Superior temporal gyrus (tissue), 1 donor: ENCODE measurements at regions not wholly inside any gene's neighbourhood (a gene's known extent, or its start where the extent isn't known, plus 50 kb on each side); places are given as distances from the start of the nearest gene placed in this dataset.
"Not testable (repeated sequence)": the region's sequence is repeated elsewhere in the genome, so short reads cannot be mapped to it uniquely, and the experiment has no call there.

Experiments
- DNase-seq: peaks from one replicate; pipeline ENCODE4 v3.0.0-alpha.2; 2016; ENCODE audit errors: extremely low spot score

DNA sequence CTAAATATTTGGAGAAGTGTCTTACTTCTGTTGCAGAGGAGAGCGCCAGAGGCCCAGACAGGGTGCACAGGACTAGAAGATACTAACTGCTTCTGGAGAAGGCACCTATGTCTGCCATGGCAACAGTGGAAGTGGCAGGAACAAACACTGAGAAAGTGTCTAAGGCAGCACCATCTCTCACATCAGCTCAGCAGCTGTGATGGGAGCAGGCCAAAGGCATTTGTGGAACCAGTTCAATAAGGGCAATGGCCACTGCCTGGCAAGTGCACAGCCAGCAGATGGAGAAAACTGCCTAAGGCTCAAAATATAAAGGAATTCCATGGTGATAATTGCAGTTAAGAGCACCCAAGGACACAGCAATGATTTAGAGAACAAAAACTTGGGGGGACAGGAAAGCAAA is 563.0 kb upstream of the CCDC54 start:
- DNase-seq = peak; percentile 72

DNA sequence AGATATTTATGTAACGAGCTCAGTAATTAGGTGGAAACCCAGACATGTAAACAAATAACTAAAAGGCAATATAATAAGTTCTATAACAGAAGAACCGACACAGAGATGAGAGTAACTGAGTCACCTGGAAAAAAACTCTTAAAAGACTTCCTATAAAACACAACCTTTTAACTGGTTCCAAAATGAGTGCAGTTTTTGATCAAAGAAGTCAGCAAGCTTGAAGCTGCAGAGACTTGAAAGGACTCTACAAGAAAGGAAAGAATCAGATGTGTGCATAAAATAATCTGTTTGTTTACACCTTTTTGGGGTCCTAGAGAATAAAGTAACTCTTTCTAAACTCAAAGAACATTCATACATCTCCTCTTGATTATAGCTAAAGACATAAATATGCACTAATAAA is 560.4 kb upstream of the CCDC54 start:
- no peak for DNase-seq

DNA sequence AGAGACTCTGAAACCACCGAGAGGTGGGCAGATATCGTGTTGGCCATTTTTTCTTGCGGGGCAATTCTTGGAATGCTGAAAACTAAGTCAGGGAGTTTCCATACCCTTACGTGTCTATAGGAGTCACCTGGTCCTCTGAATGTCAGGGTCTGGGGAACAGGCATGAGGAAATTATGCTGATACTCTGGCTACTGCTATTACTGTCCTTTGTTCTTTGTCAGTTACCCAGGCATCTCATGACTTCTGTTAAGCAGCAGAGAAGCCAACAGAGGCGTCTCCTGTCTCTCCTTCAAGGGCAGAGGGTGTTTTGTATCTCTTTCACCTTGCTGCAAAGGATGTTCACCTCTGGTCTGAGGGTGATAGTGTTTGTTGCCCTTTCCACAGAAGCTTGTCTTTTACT is 559.5 kb upstream of the CCDC54 start:
- no peak for DNase-seq

DNA sequence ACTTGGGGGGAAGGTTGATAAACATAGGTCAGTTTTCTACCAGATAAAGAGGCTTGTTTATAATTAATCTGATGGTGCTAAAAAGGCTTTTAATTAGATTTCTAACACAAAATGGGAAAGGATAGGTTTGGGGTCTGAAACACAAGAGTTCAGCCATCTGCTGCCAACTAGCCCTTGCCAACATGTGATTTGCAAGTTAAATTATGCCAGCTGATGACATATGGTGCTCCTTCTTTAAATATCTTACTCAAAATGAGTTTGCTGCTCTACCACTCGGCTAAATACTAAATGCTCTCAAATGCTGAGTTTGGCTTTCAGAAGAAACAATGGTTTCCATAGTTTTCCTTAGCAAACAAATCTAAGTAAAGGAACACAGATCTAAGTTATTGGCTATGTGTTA is 557.8 kb upstream of the CCDC54 start:
- DNase-seq = peak; percentile 61

DNA sequence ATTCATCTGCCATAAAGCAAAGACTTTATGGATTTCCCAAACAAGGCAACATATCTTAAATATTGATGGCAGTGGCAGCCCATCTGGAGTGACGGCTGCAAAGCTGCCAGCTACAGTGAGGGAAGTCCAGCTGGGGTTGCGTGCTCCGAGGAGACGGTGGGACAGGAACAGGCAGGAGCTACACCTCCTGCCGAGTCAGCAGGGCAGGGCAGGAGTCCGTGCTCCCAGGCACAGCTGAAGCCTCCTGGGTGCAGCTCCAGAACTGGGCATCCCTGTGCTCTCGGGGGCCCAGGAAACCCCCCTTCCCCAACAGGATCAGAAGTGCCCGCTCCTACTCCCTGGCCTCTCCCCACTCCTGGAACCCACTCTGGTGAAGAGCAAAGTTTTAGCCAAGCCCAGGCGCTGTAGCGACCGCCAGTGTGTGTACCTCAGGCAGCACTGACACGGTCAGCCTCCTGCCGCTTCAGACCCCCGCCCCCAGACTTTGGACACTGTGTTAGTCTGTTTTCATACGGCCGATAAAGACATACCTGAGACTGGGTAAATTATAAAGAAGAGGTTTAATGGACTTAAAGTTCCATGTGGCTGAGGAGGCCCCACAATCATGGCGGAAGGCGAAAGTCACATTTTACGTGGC is 556.4 kb upstream of the CCDC54 start:
- DNase-seq = no peak

DNA sequence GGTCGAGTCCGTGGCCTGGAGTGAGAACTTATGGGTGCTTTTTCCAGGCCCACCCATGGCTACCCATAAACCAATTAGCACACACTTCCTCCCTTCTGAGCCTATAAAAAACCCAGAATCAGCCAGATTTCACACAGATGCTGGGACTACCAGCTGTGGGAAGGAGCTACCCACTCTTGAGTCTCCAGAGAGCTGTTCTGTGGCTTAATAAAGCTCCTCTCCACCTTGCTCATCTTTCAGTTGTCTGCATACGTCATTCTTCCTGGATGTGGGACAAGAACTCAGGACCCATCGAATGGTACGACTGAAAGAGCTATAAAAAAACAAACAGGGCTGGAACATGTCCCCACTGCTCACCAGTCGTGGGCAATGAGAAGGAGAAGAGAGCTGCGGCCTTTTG is 555.4 kb upstream of the CCDC54 start:
- no peak for DNase-seq

DNA sequence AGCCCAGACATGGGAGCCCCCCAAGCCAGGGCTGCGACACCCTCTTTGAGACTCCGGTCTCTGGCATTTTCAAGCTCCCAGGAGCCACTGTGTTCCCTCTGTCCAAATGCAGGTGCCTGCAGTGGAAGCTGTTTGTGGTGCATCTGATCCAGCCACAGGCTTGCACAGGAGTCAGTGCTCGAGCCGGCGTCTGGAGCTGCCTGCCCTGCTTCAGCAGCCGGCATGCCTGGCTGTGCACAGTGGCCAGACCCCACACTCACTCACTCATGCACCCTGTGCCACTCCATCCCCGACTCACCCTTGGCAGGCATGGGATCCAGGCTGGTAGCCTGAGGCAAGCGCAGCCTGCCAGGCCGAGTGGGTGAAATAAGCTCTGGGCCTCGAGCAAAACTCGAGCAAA is 555.0 kb upstream of the CCDC54 start:
- no peak for DNase-seq

DNA sequence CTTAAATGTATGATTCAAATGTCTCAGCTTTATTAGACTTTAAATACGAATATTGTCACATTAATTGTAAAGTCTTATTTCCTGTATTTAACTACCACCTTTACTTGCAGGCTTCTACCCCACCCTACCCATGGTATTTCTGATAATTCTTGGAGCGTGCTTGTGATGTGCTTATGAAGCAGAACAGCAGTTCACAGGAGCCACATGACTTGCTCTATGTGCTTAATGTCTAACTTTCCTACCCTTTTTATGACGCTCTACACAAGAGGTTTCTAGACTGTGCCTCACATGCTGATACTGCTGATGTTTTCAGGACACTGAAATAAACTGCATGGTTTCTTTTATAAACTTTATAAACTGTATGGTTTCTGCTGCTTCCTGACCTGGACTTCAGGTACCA is 553.5 kb upstream of the CCDC54 start:
- DNase-seq = no peak

DNA sequence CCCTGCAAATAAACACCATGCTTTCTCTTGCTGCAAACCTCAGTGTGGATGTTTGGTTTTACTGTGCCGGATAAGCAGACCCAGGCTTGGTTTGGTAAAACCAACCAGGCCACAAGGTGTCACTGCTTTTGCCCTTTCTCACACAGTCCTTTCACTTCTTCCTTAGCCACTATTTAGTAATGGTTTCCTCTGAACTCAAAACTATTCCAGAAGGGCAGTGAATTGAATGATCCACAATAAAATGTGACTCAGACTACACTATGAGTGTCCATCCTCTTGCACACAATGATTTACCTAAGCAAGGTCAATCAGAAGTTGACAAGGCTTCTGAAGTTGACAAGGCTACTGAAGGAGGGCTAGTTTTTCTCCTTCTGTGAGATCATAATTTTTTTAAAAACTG is 552.4 kb upstream of the CCDC54 start:
- no peak for DNase-seq

DNA sequence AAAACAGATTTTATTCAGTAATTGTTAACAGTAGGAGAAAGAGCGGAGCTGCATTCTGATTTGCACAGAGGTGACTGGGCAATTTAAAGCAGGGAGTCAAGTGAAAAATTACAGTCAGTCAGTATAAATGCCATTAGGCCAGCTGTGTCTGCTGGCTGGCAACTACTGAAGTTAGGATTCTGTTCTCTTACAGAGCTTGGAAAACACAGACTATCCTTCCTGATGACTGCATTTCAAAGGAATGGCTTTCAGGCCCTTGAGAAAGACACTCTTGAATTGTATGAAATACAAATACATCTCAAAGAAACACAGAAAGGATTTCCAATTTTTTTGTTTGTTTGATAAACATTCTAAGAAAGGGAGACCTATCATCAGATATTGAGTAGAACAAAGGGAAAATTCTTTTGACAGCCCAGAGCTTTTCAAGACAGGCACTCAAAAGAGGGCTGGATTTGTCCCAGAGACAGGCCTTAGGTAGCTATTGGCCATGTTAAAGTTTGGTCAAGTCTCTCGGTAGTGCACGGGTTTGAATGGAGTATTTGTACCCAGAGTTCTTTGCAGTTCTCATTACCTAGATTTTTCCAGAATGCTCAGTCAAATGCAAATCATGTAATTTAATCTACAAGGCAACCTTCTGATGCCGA is 551.2 kb upstream of the CCDC54 start:
- DNase-seq = no peak

DNA sequence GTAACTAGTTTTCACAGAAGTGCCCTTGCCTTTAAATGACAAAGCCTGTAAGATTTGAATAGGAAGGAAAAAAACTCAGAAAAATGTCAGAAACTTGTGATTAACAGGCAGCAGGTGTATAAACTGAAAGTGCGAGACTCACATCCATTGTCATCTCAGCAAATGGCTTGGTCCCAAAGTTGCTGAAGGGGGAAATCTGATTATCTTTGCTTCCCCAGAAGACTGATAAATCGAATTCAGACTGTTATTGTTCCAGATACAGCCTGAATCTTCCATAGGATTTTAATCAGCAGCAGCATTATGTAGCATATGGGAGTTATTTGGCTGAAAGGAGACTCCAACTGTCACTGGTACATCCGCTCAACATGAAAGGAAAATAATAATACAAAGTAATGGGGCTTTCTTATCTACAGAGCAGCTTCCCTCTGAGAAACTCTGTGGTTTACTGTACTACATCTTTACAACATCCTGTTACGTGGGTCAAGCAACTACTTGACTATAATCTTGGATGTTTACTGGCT is 550.4 kb upstream of the CCDC54 start:
- DNase-seq = no peak

DNA sequence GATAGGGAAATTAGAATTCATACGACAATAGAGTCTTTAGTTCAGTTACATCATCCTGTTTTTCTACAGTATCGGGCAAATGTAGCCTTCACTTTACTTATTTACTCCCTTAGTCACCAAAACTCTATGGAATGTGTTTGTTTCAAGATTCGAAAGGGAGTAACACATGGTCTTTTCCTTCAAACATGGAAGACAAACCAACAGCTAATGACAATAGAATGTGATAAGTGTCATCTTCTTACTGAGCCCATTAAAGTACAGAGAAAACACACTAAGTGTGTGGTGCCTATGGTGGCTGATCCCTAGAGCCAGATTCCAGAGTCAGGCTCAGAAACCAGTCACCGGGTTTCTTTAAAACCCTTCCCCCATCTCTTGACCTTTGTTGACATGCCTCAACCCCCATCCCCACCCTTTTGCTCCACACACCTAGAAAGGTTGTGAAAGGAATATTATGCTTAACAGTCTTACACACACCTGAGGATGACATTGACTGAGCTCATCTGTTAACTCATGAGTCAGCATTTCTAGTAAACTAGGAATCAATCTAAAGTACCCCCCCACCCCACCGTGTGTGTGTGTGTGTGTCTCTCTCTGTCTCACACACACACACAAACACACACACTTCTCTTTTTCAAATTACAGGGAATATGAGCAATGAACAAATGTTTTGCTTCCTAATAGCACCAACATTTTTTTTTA is 549.6 kb upstream of the CCDC54 start:
- no peak for DNase-seq

DNA sequence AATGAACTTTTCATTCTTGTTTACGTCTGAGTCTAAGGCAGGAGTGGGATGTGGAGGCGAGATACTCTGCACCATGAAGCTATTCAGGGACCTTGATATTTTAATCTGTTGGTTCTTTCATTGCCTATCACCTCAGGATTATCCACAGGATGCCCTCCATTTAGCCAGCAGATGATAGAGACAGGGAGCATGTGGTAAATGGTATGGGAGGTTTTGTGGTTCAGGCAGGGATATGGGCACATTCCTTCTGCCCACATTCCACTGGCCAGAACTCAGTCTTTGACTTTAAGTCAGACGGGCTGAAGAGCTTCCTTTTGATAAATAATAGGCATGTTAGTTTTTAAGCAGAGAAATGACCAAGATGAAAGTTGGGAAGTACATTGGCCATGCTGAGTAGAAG is 548.0 kb upstream of the CCDC54 start:
- no peak for DNase-seq

DNA sequence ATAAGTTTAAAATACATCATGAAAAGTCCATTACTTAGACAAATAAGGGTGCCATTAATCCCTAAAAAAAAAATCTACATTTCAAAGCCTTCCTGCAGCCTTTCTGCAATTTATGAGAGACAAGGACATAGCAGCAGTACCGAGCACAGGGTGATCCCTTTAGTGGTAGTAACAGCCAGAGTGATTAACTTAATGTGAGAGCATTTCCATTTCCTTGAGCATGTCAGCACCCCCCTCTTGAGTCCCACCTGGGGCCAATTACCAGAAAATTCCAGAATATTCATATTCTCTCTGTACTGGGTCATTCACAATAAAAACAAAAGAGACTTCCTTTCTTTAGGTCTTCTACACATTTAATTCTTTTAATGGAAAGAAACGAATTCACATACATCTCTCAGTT is 546.9 kb upstream of the CCDC54 start:
- no peak for DNase-seq

DNA sequence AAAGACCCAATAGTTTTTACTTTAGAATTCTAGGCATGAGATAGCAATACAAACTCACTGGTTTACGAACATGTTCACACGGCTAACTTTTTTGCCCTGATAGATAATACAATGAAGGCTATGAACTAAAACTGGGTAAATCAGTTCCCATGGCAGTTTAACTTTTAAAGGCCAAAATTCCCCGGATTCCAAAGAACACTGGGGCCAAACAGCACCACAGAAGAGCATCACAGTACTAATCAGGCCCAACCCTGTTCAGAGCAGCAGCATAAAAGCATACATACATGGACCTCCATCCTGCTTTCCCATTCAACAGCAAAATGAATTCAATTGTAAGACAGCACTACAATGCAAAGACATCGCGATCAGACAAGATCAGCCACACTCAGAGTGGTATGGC is 540.3 kb upstream of the CCDC54 start:
- DNase-seq = no peak

DNA sequence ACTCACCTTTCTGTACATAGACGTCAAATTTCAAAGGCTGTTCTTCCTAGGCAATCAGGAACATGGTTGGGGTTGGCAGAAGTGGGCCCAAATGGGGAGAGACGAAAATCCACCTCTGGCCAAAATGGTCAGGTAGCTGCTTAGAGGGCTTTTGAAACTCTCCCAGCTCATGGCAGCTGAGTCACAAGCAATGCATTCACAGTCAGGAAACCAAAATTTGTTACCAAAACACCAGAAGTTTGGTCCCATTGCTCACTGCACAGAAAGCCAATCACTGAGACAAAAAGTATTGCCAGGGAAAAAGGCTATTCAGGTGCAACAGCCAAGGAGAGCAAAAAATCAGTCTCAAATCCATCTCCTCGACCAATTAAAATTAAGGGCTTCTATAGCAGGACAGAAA is 539.6 kb upstream of the CCDC54 start:
- DNase-seq = no peak

DNA sequence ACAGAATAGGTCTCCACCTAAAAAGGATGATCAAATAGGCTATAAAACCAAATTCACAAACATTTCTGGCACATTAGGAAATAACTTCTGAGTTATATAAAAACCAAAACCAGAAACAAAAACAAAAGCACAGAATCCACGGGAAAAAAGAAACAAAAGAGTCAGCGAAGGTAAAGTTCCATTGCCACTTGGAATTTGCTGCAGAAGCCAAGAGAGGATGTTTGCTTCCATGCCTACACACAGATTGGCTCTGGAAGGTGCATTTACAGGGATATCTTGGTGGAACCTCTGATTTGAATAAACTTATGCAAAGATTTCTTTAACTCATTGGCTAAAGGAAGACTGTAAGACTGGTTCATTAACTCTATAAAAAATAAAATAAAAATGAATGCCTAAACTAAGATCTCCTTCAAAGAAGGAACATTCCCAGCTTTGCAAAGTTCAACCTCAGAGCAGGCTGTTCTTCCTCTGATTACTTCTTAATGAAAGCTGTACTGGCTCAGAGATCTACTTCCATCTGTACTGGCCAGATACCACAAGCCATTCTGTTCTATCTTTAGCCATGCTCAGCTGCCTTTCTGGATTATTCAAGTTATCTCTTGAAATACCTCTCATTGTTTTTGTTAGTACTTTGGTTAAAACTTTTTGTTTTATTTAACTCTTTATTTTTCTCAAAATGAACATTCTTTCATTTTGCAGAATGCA is 537.5 kb upstream of the CCDC54 start:
- DNase-seq = no peak

DNA sequence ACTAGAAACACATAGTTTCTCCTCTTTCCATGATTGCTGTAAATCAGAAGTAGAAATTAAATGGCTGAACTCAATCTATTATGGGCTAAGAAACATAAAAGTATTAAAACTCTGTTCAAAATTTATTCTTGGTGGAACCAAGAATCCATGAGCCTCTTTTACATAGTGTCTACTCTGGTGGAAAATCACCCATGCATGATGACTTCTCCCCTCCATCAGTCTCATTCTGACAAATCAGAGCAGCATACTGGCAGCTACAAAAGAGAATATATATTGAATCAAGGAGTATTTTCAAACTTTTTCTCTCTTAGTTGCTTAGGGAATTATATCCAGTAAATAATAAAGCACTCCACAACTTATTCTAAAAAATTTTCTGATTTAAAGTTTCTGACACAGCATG is 536.9 kb upstream of the CCDC54 start:
- no peak for DNase-seq

DNA sequence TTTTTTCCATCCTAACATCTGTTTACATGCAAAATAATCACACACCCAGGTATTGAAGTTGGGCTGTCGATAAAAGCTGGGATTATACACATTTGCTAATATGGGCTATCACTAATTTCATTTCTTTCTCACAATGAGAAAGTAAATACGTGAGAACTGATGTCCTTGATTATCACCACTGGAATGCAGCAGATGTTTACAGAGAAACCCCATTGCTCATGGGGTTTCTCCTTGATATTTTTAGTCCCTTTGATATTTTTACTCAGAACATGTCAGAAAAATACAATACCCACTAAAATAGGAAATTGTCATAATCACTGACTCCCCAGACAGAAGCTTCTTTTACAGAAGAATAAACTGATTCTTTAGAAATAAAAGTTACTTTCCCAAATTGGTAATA is 535.1 kb upstream of the CCDC54 start:
- no peak for DNase-seq

DNA sequence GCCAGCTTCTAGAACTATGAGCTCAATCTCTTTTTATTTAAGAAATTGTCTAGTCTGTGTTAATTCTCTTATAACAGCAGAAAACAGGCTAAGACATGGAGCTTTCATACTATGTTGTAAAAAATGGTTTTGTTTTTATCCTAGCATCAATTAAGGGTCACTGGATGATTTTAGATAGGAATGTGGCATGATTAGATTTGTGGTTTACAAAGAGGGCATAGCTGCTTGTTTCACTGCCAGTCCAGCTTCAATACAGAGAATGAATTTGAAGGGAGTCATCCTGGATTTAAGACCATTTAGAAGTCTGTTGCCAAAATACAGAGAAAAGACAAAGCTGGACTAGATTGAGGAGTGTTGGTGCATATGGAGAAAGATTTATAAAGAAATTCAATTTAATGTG is 532.6 kb upstream of the CCDC54 start:
- no peak for DNase-seq

DNA sequence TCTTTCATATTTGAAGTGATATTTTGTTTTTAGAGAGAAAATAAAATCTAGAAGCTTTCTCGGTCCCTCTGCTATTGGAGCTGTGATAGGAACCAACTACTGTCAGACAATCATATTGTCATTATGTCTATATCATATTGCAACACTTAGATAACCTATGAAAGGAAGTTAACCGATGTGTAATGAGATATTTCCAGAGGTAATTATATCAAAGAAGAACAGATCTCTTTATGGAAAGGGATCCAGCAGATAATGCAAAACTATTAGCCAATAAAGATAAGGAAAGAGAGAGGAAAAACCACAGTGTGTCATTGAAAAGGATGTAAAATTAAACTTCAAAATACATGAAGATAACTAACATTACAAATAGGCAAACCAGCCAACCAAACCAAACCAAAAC is 529.1 kb upstream of the CCDC54 start:
- DNase-seq = no peak

DNA sequence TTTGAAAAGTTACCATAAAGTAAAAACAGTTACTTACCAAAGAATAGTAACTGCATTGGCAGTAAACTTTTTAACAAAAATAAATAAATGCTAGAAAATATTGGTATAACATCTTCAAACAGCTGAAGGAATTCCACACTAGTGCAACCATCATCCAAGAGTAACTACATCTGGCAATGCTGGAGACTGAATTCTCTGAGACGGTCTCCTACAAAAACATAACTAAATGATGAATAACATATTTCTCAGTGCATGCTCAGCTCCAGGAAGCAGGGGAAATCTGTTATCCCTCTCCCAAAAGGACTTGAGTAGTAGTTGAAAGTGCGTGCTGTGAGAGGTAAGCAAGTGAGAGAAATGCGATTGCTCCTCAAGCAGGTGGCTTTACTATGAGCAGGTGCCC is 526.8 kb upstream of the CCDC54 start:
- DNase-seq = no peak

DNA sequence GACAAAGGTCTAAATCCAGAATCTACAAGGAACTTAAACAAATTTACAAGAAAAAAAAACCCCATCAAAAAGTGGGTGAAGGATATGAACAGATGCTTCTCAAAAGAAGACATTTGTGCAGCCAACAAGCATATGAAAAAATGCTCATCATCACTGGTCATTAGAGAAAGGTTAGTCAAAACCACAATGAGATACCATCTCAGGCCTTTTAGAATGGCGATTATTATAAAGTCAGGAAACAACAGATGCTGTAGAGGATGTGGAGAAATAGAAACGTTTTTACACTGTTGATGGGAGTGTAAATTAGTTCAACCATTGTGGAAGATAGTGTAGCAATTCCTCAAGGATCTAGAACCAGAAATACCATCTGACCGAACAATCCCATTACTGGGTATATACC is 518.9 kb upstream of the CCDC54 start:
- not testable (repeated sequence) for DNase-seq
